PC-9 (cell line): ENCODE measurements at regions not wholly inside any gene's neighbourhood (a gene's known extent, or its start where the extent isn't known, plus 50 kb on each side); places are given as distances from the start of the nearest gene placed in this dataset.

ENCODE experiments used
- BruUV-seq: library from RNA; stranded (reverse); fragments of 400-500 nt; replicated peaks from 2 replicates; lab custom pipeline; 2021; lab: Mats Ljungman, UMichigan
- CTCF ChIA-PET: fragments of 300-600 bp; sonication (Branson Sonifier 250); formaldehyde crosslinking; loops from one replicate; lab custom pipeline; 2022; ENCODE audit warnings: antibody characterized with exemption; lab: Charles Lee
- POLR2A ChIA-PET: fragments of 300-600 bp; sonication (Branson Sonifier 250); formaldehyde crosslinking; loops from one replicate; lab custom pipeline; 2022; ENCODE audit warnings: antibody characterized with exemption; ENCODE audit not compliant: unreplicated experiment; lab: Charles Lee
- DNase-seq, 2 experiments: peaks; one replicate each; pipeline versions ENCODE4 v3.0.0 to v3.0.0-alpha.2; 2015 to 2022; ENCODE audit warnings: mixed read lengths in 1 of 2
- H2AFZ ChIP-seq: fragments of 200-600 bp; sonication (generic); 2 replicates; pipeline ENCODE4 v1.8.1; 2017; ENCODE audit warnings: antibody characterized with exemption
- H3F3A ChIP-seq: fragments of 200-600 bp; sonication (generic); 2 replicates; pipeline ENCODE4 v1.8.1; 2017; ENCODE audit warnings: antibody characterized with exemption, mild to moderate bottlenecking, low read depth; ENCODE audit not compliant: insufficient read depth
- H3K27ac ChIP-seq: fragments of 200-600 bp; sonication (generic); 2 replicates; pipeline ENCODE4 v1.6.1; 2016; ENCODE audit warnings: mixed run types
- H3K27me3 ChIP-seq: fragments of 200-600 bp; sonication (generic); 2 replicates; pipeline ENCODE4 v1.6.1; 2016; ENCODE audit warnings: low read depth, mixed run types; ENCODE audit not compliant: insufficient read depth
- H3K36me3 ChIP-seq: fragments of 200-600 bp; sonication (generic); 2 replicates; pipeline ENCODE4 v1.6.1; 2016; ENCODE audit warnings: low read depth, mixed run types
- H3K4me1 ChIP-seq: fragments of 200-600 bp; sonication (generic); replicated peaks from 2 replicates; pipeline ENCODE4 v1.6.1; 2016; ENCODE audit warnings: mixed run types; ENCODE audit not compliant: insufficient read depth
- H3K4me2 ChIP-seq: fragments of 200-600 bp; sonication (generic); 2 replicates; pipeline ENCODE4 v1.6.1; 2017; ENCODE audit warnings: mixed run types
- H3K4me3 ChIP-seq: fragments of 200-600 bp; sonication (generic); 2 replicates; pipeline ENCODE4 v1.6.1; 2016; ENCODE audit warnings: mixed run types
- H3K79me2 ChIP-seq: fragments of 200-600 bp; sonication (generic); 2 replicates; pipeline ENCODE4 v1.6.1; 2017; ENCODE audit warnings: low read depth, mixed run types
- H3K9me2 ChIP-seq: fragments of 200-600 bp; sonication (generic); 2 replicates; pipeline ENCODE4 v1.8.1; 2017; ENCODE audit warnings: mild to moderate bottlenecking; ENCODE audit not compliant: insufficient read depth
- H3K9me3 ChIP-seq: fragments of 200-600 bp; sonication (generic); 2 replicates; pipeline ENCODE4 v1.8.1; 2016; ENCODE audit warnings: low read depth; ENCODE audit not compliant: insufficient read depth
- H4K20me1 ChIP-seq: fragments of 200-600 bp; sonication (generic); 2 replicates; pipeline ENCODE4 v1.8.1; 2017; ENCODE audit not compliant: insufficient read depth
- CTCF ChIP-seq: fragments of 200-600 bp; sonication (generic); conservative IDR thresholded peaks from 2 replicates; pipeline ENCODE4 v1.6.1; 2017; ENCODE audit warnings: mixed run types, antibody characterized with exemption, mild to moderate bottlenecking, moderate library complexity
- EZH2 ChIP-seq: fragments of 200-600 bp; sonication (generic); IDR thresholded peaks from 2 replicates; pipeline ENCODE4 v1.8.0; 2017; ENCODE audit warnings: antibody characterized with exemption, low read depth
- intact Hi-C: fragments of 100-400 bp; cut with micrococcal nuclease; formaldehyde crosslinking; loops from one replicate; pipeline ENCODE4 v1.10.0; 2022; ENCODE audit not compliant: unreplicated experiment

DNA sequence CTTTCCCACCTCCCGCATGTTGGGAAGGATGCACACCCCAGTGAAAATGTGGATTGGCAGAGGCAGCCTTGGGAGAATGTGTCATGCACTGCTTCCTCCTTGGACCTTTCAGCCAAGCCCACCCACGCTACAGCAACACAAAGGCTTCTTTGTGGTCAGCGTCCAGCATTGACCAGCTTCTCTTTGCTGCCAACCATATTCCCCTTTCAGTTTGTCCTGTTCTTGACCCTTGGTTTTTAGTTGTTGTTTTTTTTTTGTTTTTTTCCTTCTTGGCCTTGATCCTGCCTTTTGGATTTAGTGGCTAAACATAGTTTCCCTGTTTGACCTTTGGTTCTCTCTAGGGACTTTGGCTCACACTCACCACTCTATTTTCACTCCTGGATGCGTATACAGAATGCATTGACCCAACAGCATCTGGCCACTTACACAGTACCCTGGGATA lies 573.6 kb downstream of the INSC start:
- no peak overlapping the region for H2AFZ ChIP-seq
- CTCF ChIA-PET = no interaction called here
- intact Hi-C loops = no loop called here

DNA sequence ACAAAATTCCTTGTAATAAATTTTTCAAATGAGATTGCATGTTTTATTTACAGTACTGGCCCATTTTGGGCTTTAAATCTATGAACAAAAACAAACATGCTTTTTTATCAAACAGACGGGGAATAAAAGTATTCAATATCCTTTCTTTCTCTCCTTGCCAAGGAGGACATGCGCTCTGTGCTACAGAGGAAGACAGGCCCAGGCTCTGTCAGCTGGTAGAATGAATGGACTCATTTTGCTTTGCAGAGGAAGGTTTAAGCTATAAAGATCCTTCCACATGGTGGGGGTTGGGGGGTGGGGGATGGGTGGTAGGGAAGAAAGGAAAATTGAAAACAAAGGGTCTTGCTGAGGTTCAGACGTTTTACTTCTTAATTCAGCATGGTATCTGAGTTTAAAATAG lies 575.6 kb downstream of the INSC start:
- CTCF ChIA-PET = no interaction called here
- no peak for TF ChIP-seq CTCF
- no peak for TF ChIP-seq EZH2

More for the DNA sequence above, 573.6 kb downstream of the INSC start:
- Histone ChIP-seq H3K4me1 (peaks cover 9% of the 10 kb centered on the region), H3K27me3 (no peaks in the 10 kb centered on the region), H3K9me2 (no peaks in the 10 kb centered on the region), H3K4me2 (no peak overlapping the region), H4K20me1 (no peaks in the 10 kb centered on the region), H3K4me3 (no peak overlapping the region), H3K79me2 (no peaks in the 10 kb centered on the region), H3K36me3 (no peaks in the 10 kb centered on the region), H3K27ac (no peak overlapping the region), H3K9me3 (no peaks in the 10 kb centered on the region), H3F3A (no peaks in the 10 kb centered on the region)
- no peak for DNase-seq
- POLR2A ChIA-PET = no interaction called here
- BruUV-seq = no TSS peak
- TF ChIP-seq EZH2 (no peak), CTCF (no peak)

GRCh38 chr11:15692739-15693138 lies 578.0 kb downstream of the INSC start:
- Histone ChIP-seq H3K9me3 (no peaks in the 10 kb centered on the region), H3K27ac (no peak overlapping the region), H3K36me3 (no peaks in the 10 kb centered on the region), H3K9me2 (no peaks in the 10 kb centered on the region), H3K4me3 (no peak overlapping the region), H3K79me2 (no peaks in the 10 kb centered on the region), H3K4me2 (peak overlapping the region; percentile 25), H2AFZ (no peak overlapping the region), H4K20me1 (no peaks in the 10 kb centered on the region), H3K27me3 (no peaks in the 10 kb centered on the region), H3K4me1 (peaks cover 14% of the 10 kb centered on the region), H3F3A (no peaks in the 10 kb centered on the region)
- intact Hi-C loops = no loop called here
- no TSS peak for BruUV-seq
- TF ChIP-seq CTCF = no peak
- no peak for TF ChIP-seq EZH2
- ChIA-PET CTCF (no interaction called here), POLR2A (no interaction called here)
- DNase-seq = peak in 1 of 2 experiments; percentile 48

More for the DNA sequence above, 575.6 kb downstream of the INSC start:
- no peak overlapping the region for H3K4me3 ChIP-seq
- no peak for DNase-seq
- no peaks in the 10 kb centered on the region for H3F3A ChIP-seq
- POLR2A ChIA-PET = no interaction called here
- H3K9me3 ChIP-seq = no peaks in the 10 kb centered on the region
- H3K27me3 ChIP-seq = no peaks in the 10 kb centered on the region
- no peaks in the 10 kb centered on the region for H3K9me2 ChIP-seq
- H3K36me3 ChIP-seq = no peaks in the 10 kb centered on the region
- peaks cover 11% of the 10 kb centered on the region for H3K4me1 ChIP-seq
- no peaks in the 10 kb centered on the region for H4K20me1 ChIP-seq
- H3K79me2 ChIP-seq = no peaks in the 10 kb centered on the region
- H3K4me2 ChIP-seq = no peak overlapping the region
- H3K27ac ChIP-seq = no peak overlapping the region
- H2AFZ ChIP-seq = no peak overlapping the region
- no TSS peak for BruUV-seq
- intact Hi-C loops = no loop called here
